ENCODE measurements at regions not wholly inside any gene's neighbourhood (a gene's known extent, or its start where the extent isn't known, plus 50 kb on each side); places are given as distances from the start of the nearest gene placed in this dataset.

DNA sequence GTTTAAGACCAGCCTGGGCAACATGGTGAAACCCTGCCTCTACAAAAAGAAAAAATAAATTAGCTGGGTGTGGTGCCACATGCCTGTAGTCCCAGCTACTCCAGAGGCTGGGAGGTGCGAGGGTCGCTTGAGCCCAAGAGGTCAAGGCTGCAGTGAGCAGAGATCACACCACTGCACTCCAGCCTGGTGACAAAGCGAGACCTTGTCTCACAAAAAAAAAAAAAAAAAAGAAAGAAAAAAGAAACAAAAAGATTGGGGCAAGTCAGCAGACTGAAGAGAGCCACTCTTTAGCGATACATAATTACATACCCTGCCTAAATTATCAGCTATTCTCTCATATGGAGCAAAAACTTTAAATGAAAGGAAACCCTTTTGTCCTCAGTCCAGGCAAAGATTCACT, 53.6 kb upstream of the MAP3K13 start (continued):
- no peak for TF ChIP-seq ZNF224 (CRISPR knock-in tag; IDR thresholded peaks at IDR 0.05)
- TF ChIP-seq JDP2 (CRISPR knock-in tag; IDR thresholded peaks at IDR 0.05; ENCODE audit: borderline replicate concordance) = no peak
- TF ChIP-seq ISX (CRISPR knock-in tag; conservative IDR thresholded peaks at IDR 0.05) = no peak
- TF ChIP-seq, protein P1, sequence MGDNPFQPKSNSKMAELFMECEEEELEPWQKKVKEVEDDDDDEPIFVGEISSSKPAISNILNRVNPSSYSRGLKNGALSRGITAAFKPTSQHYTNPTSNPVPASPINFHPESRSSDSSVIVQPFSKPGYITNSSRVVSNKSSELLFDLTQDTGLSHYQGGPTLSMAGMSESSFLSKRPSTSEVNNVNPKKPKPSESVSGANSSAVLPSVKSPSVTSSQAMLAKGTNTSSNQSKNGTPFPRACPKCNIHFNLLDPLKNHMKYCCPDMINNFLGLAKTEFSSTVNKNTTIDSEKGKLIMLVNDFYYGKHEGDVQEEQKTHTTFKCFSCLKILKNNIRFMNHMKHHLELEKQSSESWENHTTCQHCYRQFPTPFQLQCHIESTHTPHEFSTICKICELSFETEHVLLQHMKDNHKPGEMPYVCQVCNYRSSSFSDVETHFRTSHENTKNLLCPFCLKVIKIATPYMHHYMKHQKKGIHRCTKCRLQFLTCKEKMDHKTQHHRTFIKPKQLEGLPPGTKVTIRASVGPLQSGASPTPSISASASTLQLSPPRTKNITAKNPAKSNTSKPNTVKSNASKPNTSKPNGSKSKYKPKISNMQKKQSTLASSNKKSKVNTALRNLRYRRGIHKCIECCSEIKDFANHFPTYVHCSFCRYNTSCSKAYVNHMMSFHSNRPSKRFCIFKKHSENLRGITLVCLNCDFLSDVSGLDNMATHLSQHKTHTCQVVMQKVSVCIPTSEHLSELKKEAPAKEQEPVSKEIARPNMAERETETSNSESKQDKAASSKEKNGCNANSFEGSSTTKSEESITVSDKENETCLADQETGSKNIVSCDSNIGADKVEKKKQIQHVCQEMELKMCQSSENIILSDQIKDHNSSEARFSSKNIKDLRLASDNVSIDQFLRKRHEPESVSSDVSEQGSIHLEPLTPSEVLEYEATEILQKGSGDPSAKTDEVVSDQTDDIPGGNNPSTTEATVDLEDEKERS (CRISPR knock-in tag; IDR thresholded peaks at IDR 0.05) = no peak
- no peak for TF ChIP-seq MYNN (CRISPR knock-in tag; IDR thresholded peaks at IDR 0.05; ENCODE audit: low read depth)
- TF ChIP-seq, protein P2, sequence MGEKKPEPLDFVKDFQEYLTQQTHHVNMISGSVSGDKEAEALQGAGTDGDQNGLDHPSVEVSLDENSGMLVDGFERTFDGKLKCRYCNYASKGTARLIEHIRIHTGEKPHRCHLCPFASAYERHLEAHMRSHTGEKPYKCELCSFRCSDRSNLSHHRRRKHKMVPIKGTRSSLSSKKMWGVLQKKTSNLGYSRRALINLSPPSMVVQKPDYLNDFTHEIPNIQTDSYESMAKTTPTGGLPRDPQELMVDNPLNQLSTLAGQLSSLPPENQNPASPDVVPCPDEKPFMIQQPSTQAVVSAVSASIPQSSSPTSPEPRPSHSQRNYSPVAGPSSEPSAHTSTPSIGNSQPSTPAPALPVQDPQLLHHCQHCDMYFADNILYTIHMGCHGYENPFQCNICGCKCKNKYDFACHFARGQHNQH (CRISPR knock-in tag; IDR thresholded peaks at IDR 0.05) = no peak
- TF ChIP-seq ZNF879 (CRISPR knock-in tag; IDR thresholded peaks at IDR 0.05) = no peak
- no peak for TF ChIP-seq ZSCAN9 (CRISPR knock-in tag; IDR thresholded peaks at IDR 0.05; ENCODE audit: borderline replicate concordance)
- no peak for TF ChIP-seq ZNF780A (CRISPR knock-in tag; IDR thresholded peaks at IDR 0.05)
- no peak for TF ChIP-seq RBM39 (IDR thresholded peaks at IDR 0.05; ENCODE audit: low read depth, low read length, poor library complexity, severe bottlenecking)
- no peak for TF ChIP-seq WIZ (CRISPR knock-in tag; IDR thresholded peaks at IDR 0.05)
- TF ChIP-seq SMARCC2 (IDR thresholded peaks at IDR 0.05) = no peak
- no peak for TF ChIP-seq ETV5 (CRISPR knock-in tag; IDR thresholded peaks at IDR 0.05; ENCODE audit: borderline replicate concordance)
- TF ChIP-seq, protein P3, sequence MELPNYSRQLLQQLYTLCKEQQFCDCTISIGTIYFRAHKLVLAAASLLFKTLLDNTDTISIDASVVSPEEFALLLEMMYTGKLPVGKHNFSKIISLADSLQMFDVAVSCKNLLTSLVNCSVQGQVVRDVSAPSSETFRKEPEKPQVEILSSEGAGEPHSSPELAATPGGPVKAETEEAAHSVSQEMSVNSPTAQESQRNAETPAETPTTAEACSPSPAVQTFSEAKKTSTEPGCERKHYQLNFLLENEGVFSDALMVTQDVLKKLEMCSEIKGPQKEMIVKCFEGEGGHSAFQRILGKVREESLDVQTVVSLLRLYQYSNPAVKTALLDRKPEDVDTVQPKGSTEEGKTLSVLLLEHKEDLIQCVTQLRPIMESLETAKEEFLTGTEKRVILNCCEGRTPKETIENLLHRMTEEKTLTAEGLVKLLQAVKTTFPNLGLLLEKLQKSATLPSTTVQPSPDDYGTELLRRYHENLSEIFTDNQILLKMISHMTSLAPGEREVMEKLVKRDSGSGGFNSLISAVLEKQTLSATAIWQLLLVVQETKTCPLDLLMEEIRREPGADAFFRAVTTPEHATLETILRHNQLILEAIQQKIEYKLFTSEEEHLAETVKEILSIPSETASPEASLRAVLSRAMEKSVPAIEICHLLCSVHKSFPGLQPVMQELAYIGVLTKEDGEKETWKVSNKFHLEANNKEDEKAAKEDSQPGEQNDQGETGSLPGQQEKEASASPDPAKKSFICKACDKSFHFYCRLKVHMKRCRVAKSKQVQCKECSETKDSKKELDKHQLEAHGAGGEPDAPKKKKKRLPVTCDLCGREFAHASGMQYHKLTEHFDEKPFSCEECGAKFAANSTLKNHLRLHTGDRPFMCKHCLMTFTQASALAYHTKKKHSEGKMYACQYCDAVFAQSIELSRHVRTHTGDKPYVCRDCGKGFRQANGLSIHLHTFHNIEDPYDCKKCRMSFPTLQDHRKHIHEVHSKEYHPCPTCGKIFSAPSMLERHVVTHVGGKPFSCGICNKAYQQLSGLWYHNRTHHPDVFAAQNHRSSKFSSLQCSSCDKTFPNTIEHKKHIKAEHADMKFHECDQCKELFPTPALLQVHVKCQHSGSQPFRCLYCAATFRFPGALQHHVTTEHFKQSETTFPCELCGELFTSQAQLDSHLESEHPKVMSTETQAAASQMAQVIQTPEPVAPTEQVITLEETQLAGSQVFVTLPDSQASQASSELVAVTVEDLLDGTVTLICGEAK (IDR thresholded peaks at IDR 0.05) = no peak
- TF ChIP-seq, protein P3 (CRISPR knock-in tag; IDR thresholded peaks at IDR 0.05) = no peak

Measured in HepG2 (cell line).